HUES6 (cell line): ENCODE measurements at regions not wholly inside any gene's neighbourhood (a gene's known extent, or its start where the extent isn't known, plus 50 kb on each side); places are given as distances from the start of the nearest gene placed in this dataset.

ENCODE experiments used
- H3K27ac ChIP-seq: 2 replicates; pipeline ENCODE4 v1.7.0; 2013; ENCODE audit warnings: low read depth, mild to moderate bottlenecking, low read length, inconsistent platforms
- H3K27me3 ChIP-seq: 2 replicates; pipeline ENCODE4 v1.6.1; 2013; ENCODE audit warnings: low read length; ENCODE audit not compliant: control insufficient read depth, insufficient read depth
- H3K36me3 ChIP-seq: 2 replicates; pipeline ENCODE4 v1.6.1; 2013; ENCODE audit warnings: low read length; ENCODE audit not compliant: control insufficient read depth, insufficient read depth
- H3K4me1 ChIP-seq: 2 replicates; pipeline ENCODE4 v1.6.1; 2013; ENCODE audit warnings: low read length; ENCODE audit not compliant: control insufficient read depth, insufficient read depth
- H3K4me3 ChIP-seq: 2 replicates; pipeline ENCODE4 v1.5.1; 2013; ENCODE audit warnings: low read depth, low read length
- H3K9ac ChIP-seq: one replicate; pipeline ENCODE4 v1.6.1; 2013; ENCODE audit warnings: mild to moderate bottlenecking, low read length
- H3K9me3 ChIP-seq: 2 replicates; pipeline ENCODE4 v1.6.1; 2013; ENCODE audit warnings: low read depth, low read length; ENCODE audit not compliant: control insufficient read depth, insufficient read depth

DNA sequence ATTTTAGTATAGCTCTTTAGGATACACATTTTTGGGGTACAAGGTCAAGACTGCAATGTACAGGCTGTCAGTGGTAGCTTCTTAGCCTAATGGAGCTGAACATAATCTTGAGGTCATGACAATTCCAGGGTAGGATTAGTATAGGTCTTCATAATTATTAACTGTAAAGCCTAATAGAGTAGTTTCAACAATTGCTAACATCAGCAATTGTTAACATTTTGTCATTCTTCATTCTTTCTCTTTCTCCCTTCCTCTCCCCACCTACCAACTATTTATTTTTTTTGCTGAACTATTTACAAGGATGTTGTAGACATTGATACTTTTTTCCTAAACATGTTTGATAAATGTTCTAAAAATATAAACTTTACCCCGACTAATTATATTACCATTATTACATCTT is 461.3 kb upstream of the DCC start:
- Histone ChIP-seq H3K27ac (no peak overlapping the region), H3K27me3 (no peaks in the 10 kb centered on the region), H3K9me3 (no peaks in the 10 kb centered on the region), H3K36me3 (no peaks in the 10 kb centered on the region), H3K9ac (no peak overlapping the region), H3K4me3 (no peak overlapping the region), H3K4me1 (no peaks in the 10 kb centered on the region)

DNA sequence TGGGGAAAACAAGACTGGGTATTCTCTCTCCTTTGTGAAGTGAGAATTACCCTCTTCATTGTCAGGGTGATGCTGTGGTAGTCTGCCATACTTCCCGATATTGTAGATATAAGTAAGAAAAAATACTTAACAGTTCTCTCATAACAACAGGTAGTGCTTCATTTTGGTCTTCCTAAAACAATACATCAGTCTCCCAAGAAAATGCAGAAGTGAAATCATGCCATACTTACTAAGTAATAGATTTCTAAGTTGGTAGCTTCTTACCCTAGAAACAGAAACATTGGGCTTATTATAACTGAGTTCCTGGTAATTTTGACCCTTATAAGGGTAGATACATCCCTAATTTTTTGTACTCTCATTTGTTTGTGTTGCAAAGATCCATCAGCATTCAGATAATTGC is 460.7 kb upstream of the DCC start:
- Histone ChIP-seq H3K9me3 (no peaks in the 10 kb centered on the region), H3K27ac (no peak overlapping the region), H3K9ac (no peak overlapping the region), H3K36me3 (no peaks in the 10 kb centered on the region), H3K4me1 (no peaks in the 10 kb centered on the region), H3K4me3 (no peak overlapping the region), H3K27me3 (no peaks in the 10 kb centered on the region)

DNA sequence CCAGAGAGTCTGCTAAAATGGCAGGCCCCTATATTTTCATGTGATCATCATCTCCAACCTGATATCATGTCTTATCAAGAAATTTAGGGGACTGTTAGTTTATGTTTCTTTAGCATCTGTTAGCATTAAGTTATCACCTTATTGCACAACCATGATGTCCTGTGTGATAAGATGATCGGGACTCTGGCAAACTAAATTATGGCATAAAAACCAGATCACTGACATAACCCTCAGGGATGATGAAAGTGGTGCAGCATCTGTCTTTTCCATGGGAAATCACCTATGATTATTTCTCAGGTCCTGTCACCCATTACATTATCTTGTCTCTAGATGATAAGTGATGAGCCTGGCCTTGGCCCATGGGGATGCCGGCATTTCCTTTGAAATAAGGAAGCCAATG is 458.6 kb upstream of the DCC start:
- Histone ChIP-seq H3K4me3 (no peak overlapping the region), H3K27ac (no peak overlapping the region), H3K36me3 (no peaks in the 10 kb centered on the region), H3K9ac (no peak overlapping the region), H3K27me3 (no peaks in the 10 kb centered on the region), H3K9me3 (no peaks in the 10 kb centered on the region), H3K4me1 (no peaks in the 10 kb centered on the region)

DNA sequence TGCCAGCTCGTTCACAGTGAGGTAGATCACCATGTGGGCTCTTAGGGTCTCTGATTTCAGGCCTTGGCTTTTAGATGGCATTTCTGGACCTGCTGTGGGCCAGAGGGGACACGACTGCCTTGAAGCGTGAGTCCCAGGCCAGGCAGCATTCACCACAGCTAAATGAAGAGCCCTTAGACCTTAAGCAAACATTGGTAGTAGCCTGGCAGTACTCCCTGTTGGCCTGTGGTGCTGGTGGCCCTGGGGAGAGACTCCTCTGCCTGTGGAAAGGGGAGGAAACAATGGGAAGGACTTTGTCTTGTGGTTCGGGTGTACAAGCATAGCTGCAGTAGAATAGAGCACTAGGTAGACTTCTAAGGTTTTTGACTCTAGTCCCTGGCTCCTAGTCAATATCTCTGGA is 456.0 kb upstream of the DCC start:
- Histone ChIP-seq H3K27ac (no peak overlapping the region), H3K9me3 (no peaks in the 10 kb centered on the region), H3K27me3 (no peaks in the 10 kb centered on the region), H3K9ac (no peak overlapping the region), H3K36me3 (no peaks in the 10 kb centered on the region), H3K4me3 (no peak overlapping the region), H3K4me1 (no peaks in the 10 kb centered on the region)

DNA sequence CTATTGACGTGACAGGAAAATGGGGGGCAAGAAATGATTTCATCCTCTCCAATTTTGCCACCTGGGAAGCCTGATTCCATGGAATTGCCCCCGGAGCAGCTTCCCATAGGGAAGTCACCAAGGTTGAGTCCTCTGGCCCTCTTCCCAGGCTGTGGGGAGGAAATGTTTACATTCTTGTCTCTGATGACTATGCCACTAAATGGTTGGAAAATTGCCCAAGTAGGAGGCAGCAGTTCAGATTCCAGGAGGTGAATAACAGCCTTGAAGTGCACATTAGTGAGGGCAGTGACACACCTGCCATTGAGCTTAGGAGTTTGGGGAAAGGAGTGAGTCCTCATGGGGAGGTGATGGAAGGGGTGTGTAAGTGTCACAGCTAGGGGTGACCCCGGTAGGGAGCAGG is 449.2 kb upstream of the DCC start:
- H3K36me3 ChIP-seq, result no peaks in the 10 kb centered on the region
- no peak overlapping the region for H3K27ac ChIP-seq
- H3K9ac ChIP-seq, result no peak overlapping the region
- no peaks in the 10 kb centered on the region for H3K27me3 ChIP-seq
- no peaks in the 10 kb centered on the region for H3K4me1 ChIP-seq
- no peaks in the 10 kb centered on the region for H3K9me3 ChIP-seq
- H3K4me3 ChIP-seq, result no peak overlapping the region

DNA sequence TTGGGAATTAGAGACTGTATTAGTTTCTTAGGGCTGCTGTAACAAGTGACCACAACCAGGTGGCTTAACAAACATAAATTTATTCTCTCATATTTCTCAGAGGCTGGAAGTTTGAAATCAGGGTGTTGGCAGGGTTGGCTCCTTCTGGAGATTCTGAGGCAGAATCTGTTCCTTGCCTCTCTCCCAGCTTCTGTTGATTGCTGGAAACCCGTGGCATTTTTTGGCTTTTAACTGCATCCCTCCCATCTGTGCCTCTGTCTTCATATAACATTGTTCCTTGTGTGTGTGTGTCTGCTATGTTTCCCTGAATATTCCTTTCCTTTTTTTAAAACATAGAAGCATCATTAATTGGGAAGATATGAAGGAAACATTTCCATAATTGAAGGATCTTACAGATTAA is 448.1 kb upstream of the DCC start:
- H3K36me3 ChIP-seq, result no peaks in the 10 kb centered on the region
- H3K27me3 ChIP-seq, result no peaks in the 10 kb centered on the region
- no peaks in the 10 kb centered on the region for H3K4me1 ChIP-seq
- H3K4me3 ChIP-seq, result no peak overlapping the region
- H3K9me3 ChIP-seq, result no peaks in the 10 kb centered on the region
- H3K27ac ChIP-seq, result no peak overlapping the region
- H3K9ac ChIP-seq, result no peak overlapping the region

DNA sequence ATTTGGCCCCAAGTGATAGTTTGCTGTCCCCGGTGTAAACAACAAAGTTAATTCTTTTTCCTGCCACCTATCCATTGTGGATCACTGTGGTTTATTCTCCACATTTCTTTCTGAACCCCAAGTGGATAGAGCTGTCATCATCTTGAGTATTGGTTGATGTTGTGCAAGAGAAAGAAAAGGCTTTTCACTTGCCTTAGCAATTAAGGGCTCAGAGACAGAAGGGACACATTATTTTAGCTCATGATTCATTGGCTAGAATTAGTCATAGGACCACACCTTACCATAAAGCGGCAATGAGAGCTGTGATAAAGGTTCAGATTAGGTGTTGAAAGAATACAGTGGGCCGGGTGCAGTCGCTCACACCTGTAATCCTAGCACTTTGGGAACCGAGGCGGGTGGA is 442.1 kb upstream of the DCC start:
- H3K9ac ChIP-seq, result no peak overlapping the region
- no peaks in the 10 kb centered on the region for H3K4me1 ChIP-seq
- H3K4me3 ChIP-seq, result no peak overlapping the region
- no peaks in the 10 kb centered on the region for H3K9me3 ChIP-seq
- H3K36me3 ChIP-seq, result no peaks in the 10 kb centered on the region
- no peak overlapping the region for H3K27ac ChIP-seq
- no peaks in the 10 kb centered on the region for H3K27me3 ChIP-seq

DNA sequence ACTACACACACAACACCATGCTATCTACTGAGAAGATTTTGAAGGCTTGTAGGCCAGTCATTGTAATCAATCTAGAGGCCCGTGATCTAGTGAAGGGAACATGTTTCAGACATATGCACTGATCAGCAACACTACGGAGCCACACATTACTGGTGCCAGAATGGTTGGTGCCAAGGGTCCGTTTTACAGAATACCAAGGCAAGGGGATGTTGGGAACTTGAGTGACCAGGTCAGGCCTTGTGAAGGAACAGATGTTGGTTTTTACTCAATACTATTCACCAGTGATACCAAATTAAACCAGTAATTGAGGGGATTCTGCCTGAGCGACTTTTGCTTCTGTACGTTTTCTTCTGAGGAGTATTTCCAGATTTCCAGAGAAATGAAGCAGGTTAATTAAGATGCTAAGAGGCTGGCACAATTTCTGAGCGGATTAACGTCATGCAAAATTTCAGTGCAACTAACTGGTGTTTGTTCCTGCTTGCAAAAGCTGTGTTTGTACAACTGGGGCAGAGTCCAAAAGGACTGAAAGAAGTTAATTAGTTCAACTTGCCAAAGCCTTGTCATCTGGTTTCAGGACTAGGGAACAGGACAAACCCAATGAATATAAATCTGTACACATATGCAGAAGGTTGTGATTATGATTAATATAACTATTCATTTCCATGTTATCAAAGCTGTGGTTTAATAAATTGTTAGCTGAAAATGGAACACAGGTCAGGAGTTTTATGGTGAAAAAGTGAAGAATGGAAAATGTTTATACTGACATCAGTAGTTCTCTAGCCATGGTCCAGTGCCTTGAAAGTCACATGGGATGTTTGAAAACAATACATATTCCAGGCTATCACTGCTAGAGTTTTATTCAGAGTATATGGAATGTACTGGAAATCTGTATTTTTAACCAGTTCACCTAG is 432.1 kb upstream of the DCC start:
- Histone ChIP-seq H3K36me3 (no peaks in the 10 kb centered on the region), H3K9me3 (no peaks in the 10 kb centered on the region), H3K27me3 (no peaks in the 10 kb centered on the region), H3K27ac (no peak overlapping the region), H3K9ac (no peak overlapping the region), H3K4me1 (no peaks in the 10 kb centered on the region), H3K4me3 (no peak overlapping the region)

DNA sequence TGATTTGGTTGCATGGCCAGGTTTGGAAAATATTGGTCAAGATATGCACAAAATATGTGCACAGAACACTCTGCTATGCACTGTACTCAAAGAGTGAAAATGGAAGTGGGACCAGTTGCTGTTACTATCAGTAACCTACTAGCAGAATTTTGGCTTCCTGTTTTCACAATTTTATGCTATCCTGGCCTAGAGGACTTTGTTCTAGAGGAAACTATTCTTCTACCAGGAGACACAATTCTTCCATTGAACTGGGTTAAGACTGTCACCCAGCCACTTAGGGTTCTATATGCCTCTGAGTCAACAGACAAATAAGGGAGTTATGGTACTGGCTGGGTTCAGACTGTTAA is 431.4 kb upstream of the DCC start:
- no peaks in the 10 kb centered on the region for H3K9me3 ChIP-seq

DNA sequence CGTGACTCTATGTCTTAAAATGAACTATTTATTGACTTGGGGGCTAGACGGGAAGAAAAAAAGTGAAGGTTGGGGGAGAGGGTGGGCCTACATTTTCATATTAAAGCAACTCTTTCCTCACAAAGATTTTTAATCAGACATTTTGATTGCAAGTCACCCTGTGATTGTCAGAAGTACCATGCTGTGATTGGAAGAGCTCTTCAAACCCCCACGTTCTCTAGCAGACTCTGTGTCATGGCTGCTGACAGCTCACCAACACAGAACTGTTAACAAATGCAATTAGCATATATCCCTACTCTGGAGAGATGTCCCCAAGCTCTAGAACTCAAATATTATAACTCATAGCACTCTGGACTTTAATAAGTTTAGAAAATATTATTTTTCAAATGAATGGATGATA is 428.4 kb upstream of the DCC start:
- Histone ChIP-seq H3K27me3 (no peaks in the 10 kb centered on the region), H3K27ac (no peak overlapping the region), H3K9me3 (no peaks in the 10 kb centered on the region), H3K4me1 (no peaks in the 10 kb centered on the region), H3K9ac (no peak overlapping the region), H3K4me3 (no peak overlapping the region), H3K36me3 (no peaks in the 10 kb centered on the region)

More for the DNA sequence above, 431.4 kb upstream of the DCC start:
- Histone ChIP-seq H3K9ac (no peak overlapping the region), H3K4me3 (no peak overlapping the region), H3K36me3 (no peaks in the 10 kb centered on the region), H3K4me1 (no peaks in the 10 kb centered on the region), H3K27ac (no peak overlapping the region), H3K27me3 (no peaks in the 10 kb centered on the region)

DNA sequence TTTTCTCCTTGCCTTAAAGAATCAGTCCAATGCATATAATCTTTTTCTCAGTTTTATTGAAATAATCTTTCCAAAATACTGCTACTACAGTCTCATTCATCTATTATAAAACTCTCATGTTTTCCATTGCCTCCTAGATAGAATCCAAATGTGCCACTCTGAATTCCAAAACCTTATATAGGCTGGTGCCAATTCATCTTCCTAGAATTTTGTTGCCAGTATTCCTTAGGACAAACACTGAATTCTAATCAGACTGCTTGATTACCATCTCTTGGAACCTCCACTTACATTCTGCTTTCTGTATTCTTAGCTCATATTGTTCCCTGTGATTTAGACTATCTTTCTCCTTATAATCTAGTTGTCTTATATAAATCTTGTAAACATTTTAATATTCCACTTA is 427.6 kb upstream of the DCC start:
- Histone ChIP-seq H3K27me3 (no peaks in the 10 kb centered on the region), H3K4me1 (no peaks in the 10 kb centered on the region), H3K27ac (no peak overlapping the region), H3K9ac (no peak overlapping the region), H3K36me3 (no peaks in the 10 kb centered on the region), H3K4me3 (no peak overlapping the region), H3K9me3 (no peaks in the 10 kb centered on the region)
